Stomach (tissue), 4 donors: ENCODE measurements at regions not wholly inside any gene's neighbourhood (a gene's known extent, or its start where the extent isn't known, plus 50 kb on each side); places are given as distances from the start of the nearest gene placed in this dataset.

Experiments used
- CTCF ChIP-seq, 7 experiments: fragments of 450-650 bp in 4 of 7; fragments of 200-600 bp in 3 of 7; sonication (generic) in 3 of 7; IDR thresholded peaks; one replicate each; pipeline ENCODE4 v1.5.1; 2016 to 2019; ENCODE audit warnings: antibody characterized with exemption in 7 of 7, control low read depth in 2 of 7, mild to moderate bottlenecking in 1 of 7
- EP300 ChIP-seq: sonication (generic); formaldehyde crosslinking; IDR thresholded peaks from one replicate; pipeline ENCODE4 v1.6.1; 2017; ENCODE audit warnings: antibody characterized with exemption
- POLR2A ChIP-seq, 4 donors: fragments of 450-650 bp; IDR thresholded peaks; one replicate each; pipeline ENCODE4 v1.6.1; 2016; ENCODE audit warnings: antibody characterized with exemption in 4 of 4, control low read depth in 2 of 4, mild to moderate bottlenecking in 1 of 4, moderate library complexity in 1 of 4
- POLR2AphosphoS5 ChIP-seq, 3 donors: sonication (generic); formaldehyde crosslinking; IDR thresholded peaks; one replicate each; pipeline ENCODE4 v1.6.1; 2016; ENCODE audit warnings: antibody characterized with exemption in 3 of 3

DNA sequence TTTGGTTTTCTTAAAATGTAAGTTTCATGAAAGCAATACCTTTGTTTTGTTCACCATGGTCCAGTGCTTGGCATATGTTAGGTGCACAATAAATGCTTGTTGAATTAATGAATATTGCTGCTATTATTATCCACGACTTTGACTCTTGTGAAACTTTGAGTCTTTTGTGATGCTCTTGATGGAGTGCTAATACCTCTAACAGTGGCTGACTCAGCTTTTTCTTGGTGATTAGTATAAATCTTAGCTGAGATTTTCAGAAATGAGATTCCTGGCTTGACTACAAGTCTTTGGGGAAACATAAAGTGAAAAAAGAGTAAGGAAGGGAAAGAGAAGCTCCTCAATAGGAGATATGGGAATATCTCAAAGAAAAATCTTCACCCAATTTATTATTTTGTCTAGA lies 375.2 kb upstream of the RPS6KA3 start:
- TF ChIP-seq CTCF (IDR thresholded peaks at IDR 0.05) (no peak), POLR2A (IDR thresholded peaks at IDR 0.05) (no peak), POLR2AphosphoS5 (IDR thresholded peaks at IDR 0.05) (no peak), EP300 (no peak)
